ENCODE measurements at regions not wholly inside any gene's neighbourhood (a gene's known extent, or its start where the extent isn't known, plus 50 kb on each side); places are given as distances from the start of the nearest gene placed in this dataset.
"Not testable (repeated sequence)": the region's sequence is repeated elsewhere in the genome, so short reads cannot be mapped to it uniquely, and the experiment has no call there.

- intact Hi-C loops (cut with DNase I): no loop called here
- DNase-seq (ENCODE audit: low spot score): no peak
Observed at GRCh38 chr22:23470811-23471389, 109.2 kb downstream of the IGLL1 start.

GRCh38 chr22:23467721-23468294 is 112.3 kb downstream of the IGLL1 start:
- intact Hi-C loops (cut with DNase I): no loop called here
- no peak for DNase-seq (ENCODE audit: low spot score)

- DNase-seq (ENCODE audit: low spot score): no peak
- intact Hi-C loops (cut with DNase I): no loop called here
Observed at GRCh38 chr22:23466351-23466750, 113.7 kb downstream of the IGLL1 start.

GRCh38 chr22:23464796-23465195 is 115.3 kb downstream of the IGLL1 start:
- intact Hi-C loops (cut with DNase I); DNase-seq (ENCODE audit: low spot score): not testable (repeated sequence)

GRCh38 chr22:23460517-23461031 is 119.5 kb downstream of the IGLL1 start:
- DNase-seq (ENCODE audit: low spot score); intact Hi-C loops (cut with DNase I): not testable (repeated sequence)

- intact Hi-C loops (cut with DNase I); DNase-seq (ENCODE audit: low spot score): not testable (repeated sequence)
Observed at GRCh38 chr22:23459645-23460516, 120.2 kb downstream of the IGLL1 start.

- intact Hi-C loops (cut with DNase I): no loop called here
Observed at GRCh38 chr22:23458663-23459541, 121.2 kb downstream of the IGLL1 start.

GRCh38 chr22:23457380-23457985 is 122.6 kb downstream of the IGLL1 start:
- intact Hi-C loops (cut with DNase I): no loop called here
- DNase-seq (ENCODE audit: low spot score): no peak

More at GRCh38 chr22:23458663-23459541, 121.2 kb downstream of the IGLL1 start:
- DNase-seq (ENCODE audit: low spot score): no peak

GRCh38 chr22:23456666-23457379 is 123.3 kb downstream of the IGLL1 start:
- intact Hi-C loops (cut with DNase I); DNase-seq (ENCODE audit: low spot score): not testable (repeated sequence)

GRCh38 chr22:23454345-23454744 is 125.7 kb downstream of the IGLL1 start:
- DNase-seq (ENCODE audit: low spot score); intact Hi-C loops (cut with DNase I): not testable (repeated sequence)

GRCh38 chr22:23453277-23453676 is 126.8 kb downstream of the IGLL1 start:
- intact Hi-C loops (cut with DNase I): no loop called here
- no peak for DNase-seq (ENCODE audit: low spot score)

- DNase-seq (ENCODE audit: low spot score): no peak
Observed at GRCh38 chr22:23452231-23453010, 127.7 kb downstream of the IGLL1 start.

GRCh38 chr22:23451452-23452230 is 128.4 kb downstream of the IGLL1 start:
- DNase-seq (ENCODE audit: low spot score); intact Hi-C loops (cut with DNase I): not testable (repeated sequence)

More at GRCh38 chr22:23452231-23453010, 127.7 kb downstream of the IGLL1 start:
- intact Hi-C loops (cut with DNase I): no loop called here

GRCh38 chr22:23450821-23451220 is 129.3 kb downstream of the IGLL1 start:
- intact Hi-C loops (cut with DNase I); DNase-seq (ENCODE audit: low spot score): not testable (repeated sequence)

- no peak for DNase-seq (ENCODE audit: low spot score)
- intact Hi-C loops (cut with DNase I): no loop called here
Observed at GRCh38 chr22:23450434-23450795, 129.7 kb downstream of the IGLL1 start.

- intact Hi-C loops (cut with DNase I); DNase-seq (ENCODE audit: low spot score): not testable (repeated sequence)
Observed at GRCh38 chr22:23449748-23450433, 130.2 kb downstream of the IGLL1 start.
